Activated T-helper 1 cell treated with anti-CD3 and anti-CD28 coated beads, Interleukin-12 subunit alpha, Interleukin-12 subunit beta, Interleukin-2, Interleukin-4 antibody, amounts not matched to agents 30 ng/mL and 10 ng/mL and 1 ng/mL, durations not matched to agents 14 hours and 24 hours and 36 hours (primary cell): ENCODE measurements at regions not wholly inside any gene's neighbourhood (a gene's known extent, or its start where the extent isn't known, plus 50 kb on each side); places are given as distances from the start of the nearest gene placed in this dataset.
"Not testable (repeated sequence)": the region's sequence is repeated elsewhere in the genome, so short reads cannot be mapped to it uniquely, and the experiment has no call there.

Source experiments
- DNase-seq: peaks from one replicate; pipeline ENCODE4 v3.0.0; 2021; ENCODE audit warnings: low spot score
- H3K27ac Mint-ChIP-seq: one replicate; pipeline ENCODE4 v1.8.0; 2021; ENCODE audit warnings: mild to moderate bottlenecking, mixed read lengths
- H3K27me3 Mint-ChIP-seq: one replicate; pipeline ENCODE4 v1.8.0; 2022; ENCODE audit warnings: mild to moderate bottlenecking, moderate library complexity, mixed read lengths; ENCODE audit not compliant: insufficient read depth
- H3K36me3 Mint-ChIP-seq: one replicate; pipeline ENCODE4 v1.8.0; 2021; ENCODE audit warnings: low read depth, mixed read lengths
- H3K4me1 Mint-ChIP-seq: one replicate; pipeline ENCODE4 v1.8.0; 2021; ENCODE audit warnings: low read depth, mixed read lengths
- H3K4me3 Mint-ChIP-seq: one replicate; pipeline ENCODE4 v1.8.0; 2021; ENCODE audit warnings: mild to moderate bottlenecking, moderate library complexity, mixed read lengths
- H3K9me3 Mint-ChIP-seq: one replicate; pipeline ENCODE4 v1.8.0; 2021; ENCODE audit warnings: mixed read lengths
- intact Hi-C: fragments of 100-400 bp; cut with micrococcal nuclease; formaldehyde crosslinking; loops from one replicate; pipeline ENCODE4 v1.15.1; 2024

DNA sequence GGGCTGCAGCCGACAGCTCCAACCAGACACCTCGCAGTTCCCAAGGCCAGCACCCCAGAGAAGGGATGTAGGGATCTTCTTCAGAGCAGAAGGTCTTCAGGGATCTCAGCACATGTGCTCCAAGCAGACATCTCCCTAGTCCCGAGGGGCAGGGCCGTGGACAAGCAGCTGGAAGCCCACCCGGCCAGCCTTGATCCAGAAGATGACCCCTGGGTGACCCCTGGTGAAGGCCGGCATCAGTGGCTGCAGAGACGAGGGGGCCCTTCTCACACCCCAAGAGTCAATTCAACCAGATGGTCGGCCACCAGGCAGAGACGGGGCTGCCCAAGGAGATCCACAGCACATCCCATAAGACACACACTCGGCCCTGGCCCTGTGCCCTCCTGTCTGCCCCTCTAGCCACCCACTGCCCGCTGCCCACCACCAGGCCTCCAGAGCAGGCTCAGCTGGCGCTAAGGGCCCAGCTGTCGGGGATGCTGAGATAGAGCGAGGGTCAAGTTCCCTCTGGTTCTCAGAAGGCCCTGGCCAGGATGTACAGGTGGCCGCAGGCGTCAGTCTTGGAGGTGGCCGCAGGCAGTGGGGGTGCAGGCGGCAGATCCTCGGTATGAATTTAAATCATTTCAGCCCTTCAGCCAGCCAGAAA, 168.3 kb downstream of the BRD1 start:
- Mint-ChIP-seq H3K27ac (no peak overlapping the region), H3K4me1 (peaks cover 11% of the 10 kb centered on the region)
- no peak for DNase-seq

DNA sequence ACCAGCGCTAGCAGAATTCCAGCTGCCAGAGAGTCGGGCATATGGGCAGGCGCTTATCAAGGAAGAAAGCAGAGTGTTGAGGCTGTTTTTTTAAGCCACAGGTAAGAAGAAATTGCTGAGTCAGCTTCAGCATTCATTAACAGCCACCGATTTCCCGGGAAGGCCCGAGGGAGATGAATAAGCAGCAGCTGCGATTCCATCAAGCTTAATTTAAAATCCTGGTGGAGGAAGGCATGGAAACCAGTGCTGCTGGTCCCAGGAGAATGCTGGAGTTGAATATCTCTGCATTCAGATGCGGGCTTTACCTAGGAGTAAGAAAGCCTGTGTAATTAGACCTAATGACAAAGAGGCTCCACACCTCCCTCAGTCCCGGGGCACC, 168.8 kb downstream of the BRD1 start:
- no peak overlapping the region for H3K4me3 Mint-ChIP-seq
- H3K27ac Mint-ChIP-seq = no peak overlapping the region
- H3K9me3 Mint-ChIP-seq = no peaks in the 10 kb centered on the region
- intact Hi-C loops = no loop called here
- H3K27me3 Mint-ChIP-seq = peaks cover 5% of the 10 kb centered on the region
- peaks cover 12% of the 10 kb centered on the region for H3K36me3 Mint-ChIP-seq
- H3K4me1 Mint-ChIP-seq = peaks cover 11% of the 10 kb centered on the region
- DNase-seq = no peak

More for the DNA sequence above, 168.3 kb downstream of the BRD1 start:
- H3K4me3 Mint-ChIP-seq = no peak overlapping the region
- peaks cover 12% of the 10 kb centered on the region for H3K36me3 Mint-ChIP-seq
- no peaks in the 10 kb centered on the region for H3K9me3 Mint-ChIP-seq
- peaks cover 5% of the 10 kb centered on the region for H3K27me3 Mint-ChIP-seq
- intact Hi-C loops = no loop called here

DNA sequence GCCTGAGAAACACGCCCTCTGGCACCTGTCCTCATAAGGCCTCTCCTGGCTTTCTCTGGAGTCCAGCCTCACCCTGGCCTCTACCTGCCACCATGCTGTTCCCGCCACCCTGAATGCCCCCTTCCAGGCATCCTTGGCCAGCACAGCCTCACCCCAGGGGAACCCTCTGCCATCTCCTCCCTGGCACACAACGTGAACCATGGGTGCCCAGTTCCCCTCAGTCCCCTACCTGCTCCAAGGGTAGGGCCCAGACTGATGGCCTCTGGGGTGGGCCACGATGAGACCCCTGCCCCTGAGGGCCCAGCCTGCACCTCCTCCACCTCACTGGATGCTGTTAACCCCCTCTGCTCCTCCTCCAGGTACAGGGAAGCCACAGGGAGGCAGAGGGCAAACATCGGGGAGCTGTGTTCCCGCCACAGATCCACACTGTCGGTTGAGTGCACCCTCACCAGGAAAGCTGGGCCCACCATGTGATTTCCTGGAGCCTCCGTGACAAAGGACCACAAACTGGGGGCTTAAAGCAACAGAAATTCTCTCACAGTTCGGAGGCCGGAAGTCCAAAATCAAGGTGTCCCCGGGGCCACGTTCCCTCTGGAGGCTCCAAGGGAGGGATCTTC, 169.6 kb downstream of the BRD1 start:
- DNase-seq = no peak
- no peaks in the 10 kb centered on the region for H3K9me3 Mint-ChIP-seq
- H3K36me3 Mint-ChIP-seq = peaks cover 13% of the 10 kb centered on the region
- peak overlapping the region; percentile 95 for H3K4me3 Mint-ChIP-seq
- peaks cover 11% of the 10 kb centered on the region for H3K4me1 Mint-ChIP-seq
- H3K27me3 Mint-ChIP-seq = peaks cover 5% of the 10 kb centered on the region
- peak overlapping the region; percentile 79 for H3K27ac Mint-ChIP-seq
- intact Hi-C loops = no loop called here

DNA sequence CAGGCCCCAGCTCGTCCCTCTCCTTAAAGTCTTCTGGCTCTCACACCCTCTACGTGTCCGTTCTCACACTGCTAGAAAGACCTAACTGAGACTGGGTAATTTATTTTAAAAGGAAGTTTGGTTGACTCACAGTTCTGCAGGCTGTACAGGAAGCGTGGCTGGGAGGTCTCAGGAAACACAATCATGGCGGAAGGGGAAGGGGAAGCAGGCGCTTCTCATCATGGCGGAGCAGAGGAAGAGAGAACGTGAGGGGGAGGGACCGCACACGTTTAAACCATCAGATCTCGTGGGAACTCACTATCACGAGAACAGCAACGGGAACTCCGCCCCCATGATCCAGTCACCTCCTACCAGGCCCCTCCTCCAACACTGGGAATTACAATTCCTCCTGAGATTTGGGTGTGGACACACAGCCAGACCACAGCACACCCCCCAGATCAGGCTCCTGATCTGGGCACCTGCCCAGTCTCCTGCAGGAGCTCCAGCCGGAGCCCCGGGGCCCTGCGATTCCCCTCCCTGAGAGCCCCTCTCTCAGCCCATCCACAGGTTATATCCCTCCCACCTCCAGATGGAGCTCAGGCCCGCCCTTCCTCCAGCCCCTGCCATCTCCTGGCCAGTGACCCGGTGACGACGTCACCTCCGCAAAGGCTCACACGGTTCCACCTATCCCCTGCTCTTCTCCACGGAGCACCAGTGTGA, 170.2 kb downstream of the BRD1 start:
- H3K4me3 Mint-ChIP-seq = peak overlapping the region; percentile 95
- no peaks in the 10 kb centered on the region for H3K9me3 Mint-ChIP-seq
- intact Hi-C loops = no loop called here
- H3K36me3 Mint-ChIP-seq = peaks cover 15% of the 10 kb centered on the region
- H3K4me1 Mint-ChIP-seq = peaks cover 11% of the 10 kb centered on the region
- no peaks in the 10 kb centered on the region for H3K27me3 Mint-ChIP-seq
- peak overlapping the region; percentile 91 for H3K27ac Mint-ChIP-seq
- peak; percentile 64 for DNase-seq

DNA sequence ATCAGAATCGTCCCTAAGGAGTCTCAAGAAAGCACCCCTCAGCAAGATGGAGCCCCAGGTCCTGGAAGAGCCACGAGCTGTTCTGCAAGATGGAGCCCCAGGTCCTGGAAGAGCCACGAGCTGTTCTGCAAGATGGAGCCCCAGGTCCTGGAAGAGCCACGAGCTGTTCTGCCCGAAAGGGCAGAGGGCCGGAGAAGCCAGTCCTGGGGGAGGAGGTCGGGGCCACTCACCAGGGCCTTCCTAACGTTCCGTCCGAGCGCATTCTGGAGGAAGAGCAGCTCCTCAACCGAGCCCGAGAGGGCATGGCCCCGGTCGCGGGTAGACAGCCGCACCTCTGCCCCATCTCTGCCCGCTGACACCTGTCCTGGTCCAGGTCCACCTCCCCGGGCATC, 170.8 kb downstream of the BRD1 start:
- Mint-ChIP-seq H3K4me1 (peaks cover 11% of the 10 kb centered on the region), H3K36me3 (peaks cover 18% of the 10 kb centered on the region), H3K4me3 (peak overlapping the region; percentile 95), H3K27ac (peak overlapping the region; percentile 91)
- intact Hi-C loops, H3K27me3 Mint-ChIP-seq, H3K9me3 Mint-ChIP-seq: not testable (repeated sequence)
- peak; percentile 46 for DNase-seq

DNA sequence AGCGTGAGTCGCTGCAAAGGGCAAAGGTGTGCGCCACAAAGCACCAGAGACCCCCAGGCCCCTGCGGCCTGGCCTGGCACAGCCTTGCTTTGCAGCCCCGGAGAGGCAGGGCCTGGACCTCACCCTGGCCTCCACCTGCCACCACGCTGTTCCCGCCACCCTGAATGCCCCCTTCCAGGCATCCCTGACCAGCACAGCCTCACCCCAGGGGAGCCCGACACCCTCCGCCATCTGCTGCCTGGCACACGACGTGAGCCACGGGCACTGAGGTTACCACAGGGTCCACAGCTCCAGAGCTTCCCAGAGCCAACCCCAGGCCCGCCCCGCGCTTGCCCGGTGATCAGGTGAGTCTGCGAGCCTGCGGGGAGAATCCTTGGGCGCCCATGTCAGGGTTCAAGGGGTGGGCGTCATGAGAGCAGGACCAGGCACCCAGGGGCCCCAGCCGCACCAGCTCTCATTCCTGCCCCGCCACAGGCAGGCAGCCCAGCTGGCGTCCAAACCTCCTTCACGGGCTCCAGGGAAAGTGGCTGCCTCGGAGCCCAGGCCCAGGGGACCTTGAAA, 171.3 kb downstream of the BRD1 start:
- H3K9me3 Mint-ChIP-seq = no peaks in the 10 kb centered on the region
- no peak for DNase-seq
- intact Hi-C loops = no loop called here
- peaks cover 11% of the 10 kb centered on the region for H3K4me1 Mint-ChIP-seq
- peak overlapping the region; percentile 95 for H3K4me3 Mint-ChIP-seq
- no peaks in the 10 kb centered on the region for H3K27me3 Mint-ChIP-seq
- no peak overlapping the region for H3K27ac Mint-ChIP-seq
- peaks cover 19% of the 10 kb centered on the region for H3K36me3 Mint-ChIP-seq

DNA sequence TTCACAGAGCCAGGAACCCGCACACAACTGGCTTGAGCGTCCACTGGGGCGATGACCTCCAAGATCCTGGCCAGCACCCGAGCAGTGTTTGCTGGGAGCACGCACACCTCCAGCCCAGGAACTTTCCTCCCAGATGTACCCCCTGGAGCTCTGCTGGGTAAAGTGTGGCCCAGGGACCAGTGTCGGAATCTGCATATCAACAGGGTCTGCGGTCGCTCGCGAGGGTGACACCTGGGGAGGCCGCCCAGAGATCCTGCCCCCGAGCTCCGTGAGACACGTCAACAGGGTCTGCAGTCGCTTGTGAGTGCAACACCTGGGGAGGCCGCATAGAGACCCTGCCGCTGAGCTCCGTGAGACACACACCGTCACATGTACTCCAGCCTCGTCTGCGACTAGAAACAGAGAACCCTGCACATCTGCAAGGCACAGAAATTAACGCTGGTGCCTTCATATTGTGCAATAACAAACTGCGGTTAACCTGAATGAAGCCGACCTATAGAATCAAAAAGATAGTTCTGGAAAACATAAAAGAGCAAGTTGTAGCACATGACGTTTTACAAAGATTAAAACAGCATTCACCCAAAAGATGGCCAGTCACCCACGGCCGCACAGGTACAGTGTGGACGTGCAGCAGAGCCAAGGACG, 172.4 kb downstream of the BRD1 start:
- peaks cover 19% of the 10 kb centered on the region for H3K36me3 Mint-ChIP-seq

DNA sequence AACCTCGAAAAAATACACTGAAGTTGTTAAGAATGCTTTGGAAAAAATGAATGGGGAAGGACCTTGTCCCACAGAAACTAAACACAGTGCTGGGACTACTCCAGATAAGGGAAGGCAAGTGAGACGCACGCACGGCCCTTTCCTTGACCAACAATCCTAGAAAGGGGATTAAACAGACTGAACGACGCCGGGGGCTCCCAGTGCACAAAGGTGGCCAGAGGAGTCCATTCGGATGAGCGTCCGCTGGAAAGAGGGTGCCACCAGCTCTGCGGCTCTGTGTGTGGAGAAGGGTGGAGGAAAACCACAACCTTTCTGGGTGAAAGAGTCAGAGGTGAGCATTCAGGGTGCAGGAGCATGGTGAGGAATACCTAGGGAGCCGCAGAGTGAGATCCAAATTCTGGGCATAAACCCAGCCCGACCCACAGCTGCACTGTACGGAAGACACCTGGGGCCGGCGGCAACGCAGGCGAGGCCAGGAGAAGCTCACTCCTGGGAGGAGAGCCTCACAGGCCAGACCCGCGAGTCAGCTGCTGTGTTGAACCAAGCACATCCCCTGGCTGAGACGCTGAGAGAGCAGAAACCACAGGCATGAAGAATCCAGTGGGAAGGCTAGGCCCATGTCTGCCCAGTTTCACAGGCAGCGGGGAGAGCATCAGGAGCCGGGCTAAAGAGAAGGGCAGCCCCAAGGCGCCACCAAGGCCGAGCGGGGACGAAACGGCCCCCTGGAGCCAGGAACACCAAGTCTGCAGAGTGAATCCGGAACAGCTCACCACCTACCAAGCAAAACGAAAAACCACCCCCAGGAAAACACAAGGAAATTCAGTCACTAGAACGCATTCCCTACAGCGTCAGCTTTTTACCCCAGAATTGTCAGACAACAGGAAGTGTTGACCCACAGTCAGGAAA, 177.1 kb downstream of the BRD1 start:
- no peak for DNase-seq

More for the DNA sequence above, 172.4 kb downstream of the BRD1 start:
- peak overlapping the region; percentile 95 for H3K4me3 Mint-ChIP-seq
- DNase-seq = no peak
- peaks cover 11% of the 10 kb centered on the region for H3K4me1 Mint-ChIP-seq
- H3K27ac Mint-ChIP-seq = no peak overlapping the region
- no peaks in the 10 kb centered on the region for H3K27me3 Mint-ChIP-seq
- intact Hi-C loops = no loop called here
- H3K9me3 Mint-ChIP-seq = no peaks in the 10 kb centered on the region

DNA sequence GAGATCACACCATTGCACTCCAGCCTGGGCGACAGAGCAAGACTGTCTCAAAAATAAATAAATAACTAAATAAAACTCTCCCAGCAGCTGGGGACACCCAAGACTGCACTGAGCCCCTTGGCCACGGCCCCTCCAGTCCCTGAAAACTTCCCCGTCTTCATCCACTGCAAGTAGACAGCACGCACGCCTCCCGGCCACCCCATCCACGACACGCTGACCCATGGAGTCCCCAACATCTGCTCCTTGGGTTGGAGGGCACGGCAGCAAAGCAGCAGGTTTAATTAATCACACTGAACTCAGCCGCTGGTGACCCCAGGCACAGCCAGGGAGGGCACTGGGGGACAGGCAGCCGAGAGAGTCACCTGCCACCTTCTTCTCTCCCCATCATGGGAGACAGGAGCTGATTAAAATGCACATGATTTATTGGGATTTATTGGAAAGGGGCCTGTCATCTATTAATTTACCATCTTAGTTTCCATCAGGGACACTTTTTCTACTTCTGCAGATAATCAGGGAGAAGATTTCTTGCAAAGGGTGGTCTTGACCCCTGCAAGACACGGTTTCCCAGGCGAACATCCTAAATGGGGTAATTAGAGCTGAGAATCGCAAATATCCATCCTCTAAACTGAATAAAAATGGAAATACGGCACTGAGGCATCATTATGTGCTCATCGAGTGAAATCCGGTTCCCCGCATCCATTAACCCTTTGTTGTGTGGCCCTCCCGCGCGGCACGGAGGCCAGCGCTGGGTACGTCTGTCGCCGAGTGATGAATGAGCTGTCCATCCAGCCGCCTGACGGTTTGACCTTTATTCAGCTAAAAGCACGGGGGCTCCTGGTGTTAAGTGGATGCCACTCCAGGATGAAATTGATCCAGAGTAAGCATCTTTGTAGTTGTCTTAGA, 178.3 kb downstream of the BRD1 start:
- intact Hi-C loops = no loop called here
- Mint-ChIP-seq H3K9me3 (no peaks in the 10 kb centered on the region), H3K4me1 (peaks cover 4% of the 10 kb centered on the region), H3K36me3 (peaks cover 14% of the 10 kb centered on the region), H3K27ac (no peak overlapping the region), H3K4me3 (no peak overlapping the region), H3K27me3 (no peaks in the 10 kb centered on the region)
- DNase-seq = no peak

More for the DNA sequence above, 177.1 kb downstream of the BRD1 start:
- Mint-ChIP-seq H3K9me3 (no peaks in the 10 kb centered on the region), H3K36me3 (peaks cover 14% of the 10 kb centered on the region), H3K4me1 (peaks cover 4% of the 10 kb centered on the region), H3K4me3 (no peak overlapping the region), H3K27ac (no peak overlapping the region), H3K27me3 (no peaks in the 10 kb centered on the region)
- intact Hi-C loops = no loop called here

DNA sequence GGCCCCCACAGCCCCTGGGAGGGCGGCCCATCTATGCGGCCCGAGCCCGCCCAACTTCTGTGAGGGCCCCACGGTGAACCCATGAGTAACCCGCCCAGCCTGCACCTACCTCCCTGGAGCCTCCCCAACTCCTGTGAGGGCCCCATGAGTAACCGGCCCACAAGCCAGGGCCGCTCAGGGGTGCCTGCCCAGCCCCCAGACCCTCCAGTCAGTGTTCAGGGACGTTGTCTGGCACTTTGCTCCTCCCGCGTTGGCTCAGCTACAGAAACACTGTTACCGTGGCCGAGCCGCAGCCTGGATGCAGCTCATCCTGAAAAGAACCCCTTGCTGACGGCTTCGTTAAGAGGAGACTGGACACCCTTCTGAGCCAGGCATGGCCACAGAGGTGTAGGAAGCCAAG, 179.6 kb downstream of the BRD1 start:
- DNase-seq = no peak
- H3K36me3 Mint-ChIP-seq = peaks cover 15% of the 10 kb centered on the region
- intact Hi-C loops = no loop called here
- H3K4me3 Mint-ChIP-seq = no peak overlapping the region
- no peaks in the 10 kb centered on the region for H3K9me3 Mint-ChIP-seq
- no peak overlapping the region for H3K27ac Mint-ChIP-seq
- H3K27me3 Mint-ChIP-seq = no peaks in the 10 kb centered on the region
- H3K4me1 Mint-ChIP-seq = peaks cover 4% of the 10 kb centered on the region

DNA sequence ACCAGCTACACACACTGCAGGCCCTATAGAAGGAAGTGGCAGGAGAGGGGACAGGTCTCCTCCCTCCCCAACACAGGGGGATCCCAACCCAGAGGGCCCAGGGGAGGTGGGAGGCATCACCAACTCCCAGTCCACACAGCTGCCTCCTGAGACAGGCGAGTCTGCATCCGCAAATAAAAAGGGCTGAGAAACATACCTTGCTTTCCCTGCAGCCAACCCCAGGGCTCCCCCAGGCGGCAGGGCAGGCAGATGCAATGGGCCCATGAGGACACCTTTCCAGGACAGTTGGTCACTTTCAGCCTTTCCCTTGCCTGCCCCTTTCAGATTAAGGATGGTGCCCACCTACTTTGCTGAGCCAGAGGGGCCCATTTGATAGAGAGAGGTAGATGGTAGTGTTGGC, 180.0 kb downstream of the BRD1 start:
- H3K36me3 Mint-ChIP-seq = peaks cover 14% of the 10 kb centered on the region
- H3K4me1 Mint-ChIP-seq = peaks cover 4% of the 10 kb centered on the region
- DNase-seq = no peak
- no peaks in the 10 kb centered on the region for H3K27me3 Mint-ChIP-seq
- no peak overlapping the region for H3K4me3 Mint-ChIP-seq
- intact Hi-C loops = no loop called here
- no peak overlapping the region for H3K27ac Mint-ChIP-seq
- H3K9me3 Mint-ChIP-seq = no peaks in the 10 kb centered on the region
